ENCODE measurements at regions not wholly inside any gene's neighbourhood (a gene's known extent, or its start where the extent isn't known, plus 50 kb on each side); places are given as distances from the start of the nearest gene placed in this dataset.

GRCh38 chr10:2905851-2906250 lies 161.5 kb upstream of the PFKP start:
- H3K4me1 Mint-ChIP-seq: no peaks in the 10 kb centered on the region
- no peaks in the 10 kb centered on the region for H3K4me1 ChIP-seq (ENCODE audit: insufficient read depth)
- no peak overlapping the region for H3K4me2 ChIP-seq
- no peak overlapping the region for H3K4me3 ChIP-seq
- no peaks in the 10 kb centered on the region for H3F3A ChIP-seq (replicated peaks; ENCODE audit: low read depth)
- H3K27me3 Mint-ChIP-seq (ENCODE audit: insufficient read depth, low read depth, poor library complexity): peaks cover 2% of the 10 kb centered on the region
- no peaks in the 10 kb centered on the region for H3K36me3 ChIP-seq (ENCODE audit: insufficient read depth)
- H3K4me3 Mint-ChIP-seq: no peak overlapping the region
- H3K27ac Mint-ChIP-seq: no peak overlapping the region
- no peak overlapping the region for H3K27ac ChIP-seq (ENCODE audit: low read depth)
- H4K20me1 ChIP-seq (replicated peaks; ENCODE audit: insufficient read depth): no peaks in the 10 kb centered on the region
- H3K9me2 ChIP-seq (ENCODE audit: insufficient read depth): 0 out of 2 replicates have a peak, but pooled peaks cover 7% of the 10 kb centered on the region
- DNase-seq (ENCODE audit: low spot score) (no peak), ATAC-seq (no peak)
- no peaks in the 10 kb centered on the region for H3K79me2 ChIP-seq (replicated peaks; ENCODE audit: insufficient read depth)
- no peaks in the 10 kb centered on the region for H3K27me3 ChIP-seq (ENCODE audit: insufficient read depth)
- H3K36me3 Mint-ChIP-seq (ENCODE audit: low read depth): no peaks in the 10 kb centered on the region
- TF ChIP-seq NANOG (IDR thresholded peaks at IDR 0.05; ENCODE audit: borderline replicate concordance) (no peak), ETS1 (IDR thresholded peaks at IDR 0.05) (no peak), CREB1 (CRISPR knock-in tag; IDR thresholded peaks at IDR 0.05; ENCODE audit: low read depth) (no peak), EZH2phosphoT487 (IDR thresholded peaks at IDR 0.05; ENCODE audit: unreplicated experiment) (no peak), ZNF331 (CRISPR knock-in tag; IDR thresholded peaks at IDR 0.05; ENCODE audit: low read depth) (no peak), POLR2AphosphoS5 (IDR thresholded peaks at IDR 0.05; ENCODE audit: low read depth) (no peak), CTCF (conservative IDR thresholded peaks at IDR 0.05; ENCODE audit: low read depth in 2 of 2) (no peak), STAT1 (IDR thresholded peaks at IDR 0.05; ENCODE audit: unreplicated experiment) (no peak), EZH2 (IDR thresholded peaks at IDR 0.05; ENCODE audit: low read depth, unreplicated experiment) (no peak), ZNF114 (CRISPR knock-in tag; IDR thresholded peaks at IDR 0.05) (no peak), JUNB (IDR thresholded peaks at IDR 0.05; ENCODE audit: unreplicated experiment) (no peak), REST (IDR thresholded peaks at IDR 0.05; ENCODE audit: unreplicated experiment) (no peak)
- H3K9me3 Mint-ChIP-seq: no peaks in the 10 kb centered on the region; the same call in 2 of the 3 replicates
- no peak overlapping the region for H2AFZ ChIP-seq
